ENCODE measurements at regions not wholly inside any gene's neighbourhood (a gene's known extent, or its start where the extent isn't known, plus 50 kb on each side); places are given as distances from the start of the nearest gene placed in this dataset.

DNA sequence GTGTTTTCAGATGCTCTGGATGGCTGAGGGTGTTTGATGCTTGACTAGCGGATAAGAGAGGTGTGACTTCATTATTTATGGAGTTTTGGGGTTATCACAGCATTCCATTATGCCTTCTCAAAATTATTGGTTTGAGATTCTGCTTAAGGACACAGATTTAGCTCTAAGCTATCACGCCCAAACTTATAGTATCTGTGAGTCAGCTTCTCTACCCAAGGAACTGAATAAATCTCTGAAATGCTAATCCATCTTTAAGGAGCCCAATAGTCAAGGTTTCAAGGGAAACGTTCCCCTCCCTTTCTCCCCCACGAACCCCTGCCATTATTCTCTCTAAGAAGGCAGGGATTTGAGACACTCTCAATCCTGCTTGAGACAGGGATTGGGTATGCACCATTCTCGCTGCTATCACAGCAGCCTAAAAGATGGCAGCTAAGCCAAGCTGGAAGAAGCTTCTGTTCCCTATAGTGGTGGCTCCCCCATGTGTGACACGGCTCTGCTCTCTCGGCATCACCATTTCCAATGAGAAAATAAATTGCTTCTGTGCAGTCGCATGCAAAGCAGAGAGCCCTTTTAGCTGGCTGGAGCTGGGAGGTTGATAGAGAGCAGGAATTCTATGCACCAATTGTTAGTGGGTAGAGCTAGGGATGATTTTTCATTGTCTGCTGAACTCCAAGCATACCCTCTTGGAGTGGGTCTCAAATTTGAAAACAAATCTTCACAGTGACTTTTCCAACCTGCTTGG lies 151.1 kb downstream of the IL20RB start:
- TF ChIP-seq, protein P1, sequence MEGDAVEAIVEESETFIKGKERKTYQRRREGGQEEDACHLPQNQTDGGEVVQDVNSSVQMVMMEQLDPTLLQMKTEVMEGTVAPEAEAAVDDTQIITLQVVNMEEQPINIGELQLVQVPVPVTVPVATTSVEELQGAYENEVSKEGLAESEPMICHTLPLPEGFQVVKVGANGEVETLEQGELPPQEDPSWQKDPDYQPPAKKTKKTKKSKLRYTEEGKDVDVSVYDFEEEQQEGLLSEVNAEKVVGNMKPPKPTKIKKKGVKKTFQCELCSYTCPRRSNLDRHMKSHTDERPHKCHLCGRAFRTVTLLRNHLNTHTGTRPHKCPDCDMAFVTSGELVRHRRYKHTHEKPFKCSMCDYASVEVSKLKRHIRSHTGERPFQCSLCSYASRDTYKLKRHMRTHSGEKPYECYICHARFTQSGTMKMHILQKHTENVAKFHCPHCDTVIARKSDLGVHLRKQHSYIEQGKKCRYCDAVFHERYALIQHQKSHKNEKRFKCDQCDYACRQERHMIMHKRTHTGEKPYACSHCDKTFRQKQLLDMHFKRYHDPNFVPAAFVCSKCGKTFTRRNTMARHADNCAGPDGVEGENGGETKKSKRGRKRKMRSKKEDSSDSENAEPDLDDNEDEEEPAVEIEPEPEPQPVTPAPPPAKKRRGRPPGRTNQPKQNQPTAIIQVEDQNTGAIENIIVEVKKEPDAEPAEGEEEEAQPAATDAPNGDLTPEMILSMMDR (IDR thresholded peaks at IDR 0.05 in 8 of 11, conservative IDR thresholded peaks at IDR 0.05 in 3 of 11), result no peak
- TF ChIP-seq POLR2AphosphoS5 (IDR thresholded peaks at IDR 0.05), result no peak
- TF ChIP-seq POLR2A (IDR thresholded peaks at IDR 0.05), result no peak
